COLO668 (cell line): ENCODE measurements at regions not wholly inside any gene's neighbourhood (a gene's known extent, or its start where the extent isn't known, plus 50 kb on each side); places are given as distances from the start of the nearest gene placed in this dataset.

Experiments used
- DNase-seq: peaks from one replicate; lab custom pipeline; 2025; ENCODE audit not compliant: unreplicated experiment; lab: John Stamatoyannopoulos, UW

- peak; percentile 42 for DNase-seq
Measured at GRCh38 chr5:172569861-172570558, 71.1 kb upstream of the NEURL1B start.

- DNase-seq = no peak
Measured at GRCh38 chr5:172568308-172568910, 72.7 kb upstream of the NEURL1B start.

- no peak for DNase-seq
Measured at GRCh38 chr5:172567843-172568242, 73.2 kb upstream of the NEURL1B start.

GRCh38 chr5:172567294-172567693, 73.8 kb upstream of the NEURL1B start:
- DNase-seq = no peak

- no peak for DNase-seq
Measured at GRCh38 chr5:172565931-172566665, 75.0 kb upstream of the NEURL1B start.

GRCh38 chr5:172565455-172565854, 75.6 kb upstream of the NEURL1B start:
- no peak for DNase-seq

- DNase-seq = peak; percentile 23
Measured at GRCh38 chr5:172564883-172565282, 76.2 kb upstream of the NEURL1B start.

- DNase-seq = peak; percentile 84
Measured at GRCh38 chr5:172564188-172564587, 76.9 kb upstream of the NEURL1B start.

GRCh38 chr5:172562443-172562842, 78.6 kb upstream of the NEURL1B start:
- no peak for DNase-seq

GRCh38 chr5:172561151-172561550, 79.9 kb upstream of the NEURL1B start:
- DNase-seq = no peak

- no peak for DNase-seq
Measured at GRCh38 chr5:172559004-172559932, 81.8 kb upstream of the NEURL1B start.

- no peak for DNase-seq
Measured at GRCh38 chr5:172558076-172558976, 82.7 kb upstream of the NEURL1B start.

GRCh38 chr5:172556971-172557461, 84.0 kb upstream of the NEURL1B start:
- DNase-seq = no peak

GRCh38 chr5:172556262-172556661, 84.8 kb upstream of the NEURL1B start:
- DNase-seq = no peak

GRCh38 chr5:172554562-172554961, 86.5 kb upstream of the NEURL1B start:
- DNase-seq = no peak

GRCh38 chr5:172553903-172554302, 87.2 kb upstream of the NEURL1B start:
- no peak for DNase-seq

GRCh38 chr5:172553167-172553566, 87.9 kb upstream of the NEURL1B start:
- no peak for DNase-seq

GRCh38 chr5:172550996-172551395, 90.1 kb upstream of the NEURL1B start:
- no peak for DNase-seq

- no peak for DNase-seq
Measured at GRCh38 chr5:172550096-172550765, 90.8 kb upstream of the NEURL1B start.
